Head of caudate nucleus (tissue), 42 donors: ENCODE measurements at regions not wholly inside any gene's neighbourhood (a gene's known extent, or its start where the extent isn't known, plus 50 kb on each side); places are given as distances from the start of the nearest gene placed in this dataset.
"Not testable (repeated sequence)": the region's sequence is repeated elsewhere in the genome, so short reads cannot be mapped to it uniquely, and the experiment has no call there.

Experiments used
- DNase-seq, 42 donors: peaks; one replicate each; pipeline versions ENCODE4 v3.0.0 to v3.0.0-alpha.2; 2020 to 2021; ENCODE audit warnings: mixed read lengths in 7 of 42
- intact Hi-C: fragments of 100-400 bp; cut with DNase I; formaldehyde crosslinking; loops from one replicate; pipeline ENCODE4 v1.15.0; 2022

- DNase-seq, result no peak
- intact Hi-C loops, result no loop called here
These were observed 64.0 kb downstream of the CCNG2 start for GRCh38 chr4:77220828-77221613.

- no peak for DNase-seq
These were observed 68.0 kb downstream of the CCNG2 start for GRCh38 chr4:77225022-77225421.

GRCh38 chr4:77226939-77227705 lies 70.1 kb downstream of the CCNG2 start:
- DNase-seq, result no peak
- intact Hi-C loops, result no loop called here

More at GRCh38 chr4:77225022-77225421, 68.0 kb downstream of the CCNG2 start:
- intact Hi-C loops, result no loop called here

GRCh38 chr4:77229433-77229832 lies 72.4 kb downstream of the CCNG2 start:
- DNase-seq, result no peak
- intact Hi-C loops, result no loop called here

GRCh38 chr4:77232653-77233052 lies 75.6 kb downstream of the CCNG2 start:
- no peak for DNase-seq
- intact Hi-C loops, result no loop called here

GRCh38 chr4:77235289-77235854 lies 78.4 kb downstream of the CCNG2 start:
- intact Hi-C loops, result no loop called here
- DNase-seq, result no peak

- intact Hi-C loops, result no loop called here
- no peak for DNase-seq
These were observed 79.8 kb downstream of the CCNG2 start for GRCh38 chr4:77236806-77237205.

GRCh38 chr4:77240469-77241066 lies 83.6 kb downstream of the CCNG2 start:
- intact Hi-C loops, result loop anchor here (10.0 kb wide), 1 partner anchor 114 kb away; no protein-coding TSS in a partner anchor
- DNase-seq, result peak; percentile 25 to 88 (median 63)

GRCh38 chr4:77248805-77249204 lies 91.8 kb downstream of the CCNG2 start:
- DNase-seq, result no peak
- intact Hi-C loops, result loop anchor here (10.0 kb wide), 1 partner anchor 106 kb away; no protein-coding TSS in a partner anchor

GRCh38 chr4:77251751-77252150 lies 94.7 kb downstream of the CCNG2 start:
- intact Hi-C loops, result no loop called here
- no peak for DNase-seq

- DNase-seq, result no peak
- intact Hi-C loops, result no loop called here
These were observed 106.2 kb downstream of the CCNG2 start for GRCh38 chr4:77263247-77263646.

- intact Hi-C loops, DNase-seq: not testable (repeated sequence)
These were observed 107.0 kb downstream of the CCNG2 start for GRCh38 chr4:77263976-77264375.

- intact Hi-C loops, result no loop called here
- no peak for DNase-seq
These were observed 107.8 kb downstream of the CCNG2 start for GRCh38 chr4:77264826-77265225.

- intact Hi-C loops, result no loop called here
- no peak for DNase-seq
These were observed 111.1 kb downstream of the CCNG2 start for GRCh38 chr4:77268108-77268507.

GRCh38 chr4:77269505-77269904 lies 112.5 kb downstream of the CCNG2 start:
- intact Hi-C loops, result no loop called here
- DNase-seq, result no peak

- DNase-seq, result no peak
- intact Hi-C loops, result no loop called here
These were observed 116.4 kb downstream of the CCNG2 start for GRCh38 chr4:77273412-77273811.

GRCh38 chr4:77279114-77279513 lies 122.1 kb downstream of the CCNG2 start:
- DNase-seq, intact Hi-C loops: not testable (repeated sequence)

GRCh38 chr4:77282305-77282704 lies 125.3 kb downstream of the CCNG2 start:
- DNase-seq, result no peak
- intact Hi-C loops, result no loop called here

- no peak for DNase-seq
- intact Hi-C loops, result no loop called here
These were observed 127.0 kb downstream of the CCNG2 start for GRCh38 chr4:77284036-77284435.

GRCh38 chr4:77286906-77287305 lies 129.9 kb downstream of the CCNG2 start:
- DNase-seq, result no peak
- intact Hi-C loops, result no loop called here
